SH-SY5Y (cell line): ENCODE measurements at regions not wholly inside any gene's neighbourhood (a gene's known extent, or its start where the extent isn't known, plus 50 kb on each side); places are given as distances from the start of the nearest gene placed in this dataset.

ENCODE experiments used
- GATA2 ChIP-seq: IDR thresholded peaks from 2 replicates; pipeline ENCODE4 v1.6.1; 2011; ENCODE audit warnings: mild to moderate bottlenecking, low read depth, low read length
- GATA3 ChIP-seq: IDR thresholded peaks from 2 replicates; pipeline ENCODE4 v1.6.1; 2011; ENCODE audit warnings: low read depth, mild to moderate bottlenecking, low read length, moderate library complexity

DNA sequence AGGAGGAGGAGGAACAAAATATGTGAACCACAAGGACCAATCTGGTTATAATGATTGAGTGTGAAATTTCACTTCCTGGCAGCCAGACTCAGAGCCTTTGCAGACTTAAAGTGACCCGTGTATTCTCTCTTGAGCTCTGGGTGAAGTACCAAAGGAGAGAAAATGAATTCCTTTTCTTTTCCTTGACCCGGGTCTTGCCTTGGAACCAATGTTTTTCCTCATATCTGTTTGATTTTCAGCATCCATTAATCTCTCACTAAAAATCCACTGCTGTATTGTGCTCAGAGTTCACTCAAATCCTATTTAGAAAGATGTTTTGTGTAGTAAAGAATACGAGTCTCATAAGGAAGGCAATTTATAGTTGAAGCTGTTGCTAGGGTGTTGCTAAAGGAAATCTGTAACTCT, 78.3 kb upstream of the C1QTNF7 start:
- TF ChIP-seq GATA2 (no peak), GATA3 (no peak)
